ENCODE measurements at regions not wholly inside any gene's neighbourhood (a gene's known extent, or its start where the extent isn't known, plus 50 kb on each side); places are given as distances from the start of the nearest gene placed in this dataset.

- no peak for ATAC-seq
These were observed 356.2 kb upstream of the CHST9 start for GRCh38 chr18:27541293-27541692.

GRCh38 chr18:27540111-27540510 lies 355.0 kb upstream of the CHST9 start:
- ATAC-seq: no peak
- TF ChIP-seq RARB (CRISPR knock-in tag; IDR thresholded peaks at IDR 0.05) (no peak), ESRRG (CRISPR knock-in tag; IDR thresholded peaks at IDR 0.05) (no peak), CREB5 (CRISPR knock-in tag; IDR thresholded peaks at IDR 0.05; ENCODE audit: low read depth) (no peak), OSR1 (CRISPR knock-in tag; IDR thresholded peaks at IDR 0.05) (no peak), ZNF565 (CRISPR knock-in tag; conservative IDR thresholded peaks at IDR 0.05; ENCODE audit: low read depth) (no peak), POU6F1 (CRISPR knock-in tag; IDR thresholded peaks at IDR 0.05; ENCODE audit: borderline replicate concordance, low read depth) (no peak), ZC3H10 (CRISPR knock-in tag; IDR thresholded peaks at IDR 0.05) (no peak), PATZ1 (CRISPR knock-in tag; IDR thresholded peaks at IDR 0.05; ENCODE audit: borderline replicate concordance) (no peak), ISL1 (CRISPR knock-in tag; IDR thresholded peaks at IDR 0.05) (no peak), TCF4 (CRISPR knock-in tag; IDR thresholded peaks at IDR 0.05; ENCODE audit: borderline replicate concordance) (no peak), ARNTL (CRISPR knock-in tag; IDR thresholded peaks at IDR 0.05; ENCODE audit: borderline replicate concordance, low read depth) (no peak)

More at GRCh38 chr18:27541293-27541692, 356.2 kb upstream of the CHST9 start:
- TF ChIP-seq ZC3H10 (CRISPR knock-in tag; IDR thresholded peaks at IDR 0.05) (no peak), PATZ1 (CRISPR knock-in tag; IDR thresholded peaks at IDR 0.05; ENCODE audit: borderline replicate concordance) (no peak), ZNF70 (CRISPR knock-in tag; IDR thresholded peaks at IDR 0.05) (no peak)

GRCh38 chr18:27528925-27529521 lies 343.9 kb upstream of the CHST9 start:
- ATAC-seq: no peak
- TF ChIP-seq ZNF8 (CRISPR knock-in tag; IDR thresholded peaks at IDR 0.05): no peak
- no peak for TF ChIP-seq ZNF565 (CRISPR knock-in tag; conservative IDR thresholded peaks at IDR 0.05; ENCODE audit: low read depth)
- no peak for TF ChIP-seq ZFP30 (CRISPR knock-in tag; IDR thresholded peaks at IDR 0.05)
- TF ChIP-seq TSHZ2 (CRISPR knock-in tag; IDR thresholded peaks at IDR 0.05): no peak
- TF ChIP-seq TOX (CRISPR knock-in tag; IDR thresholded peaks at IDR 0.05; ENCODE audit: borderline replicate concordance): no peak

GRCh38 chr18:27527856-27528255 lies 342.7 kb upstream of the CHST9 start:
- ATAC-seq: no peak
- TF ChIP-seq CREB5 (CRISPR knock-in tag; IDR thresholded peaks at IDR 0.05; ENCODE audit: low read depth) (no peak), ZC3H10 (CRISPR knock-in tag; IDR thresholded peaks at IDR 0.05) (no peak), ESRRG (CRISPR knock-in tag; IDR thresholded peaks at IDR 0.05) (no peak), CSDC2 (CRISPR knock-in tag; IDR thresholded peaks at IDR 0.05) (no peak), ZNF70 (CRISPR knock-in tag; IDR thresholded peaks at IDR 0.05) (no peak), ZFP3 (CRISPR knock-in tag; IDR thresholded peaks at IDR 0.05) (no peak), PPARA (CRISPR knock-in tag; IDR thresholded peaks at IDR 0.05; ENCODE audit: borderline replicate concordance) (no peak), ISL1 (CRISPR knock-in tag; IDR thresholded peaks at IDR 0.05) (no peak), RARB (CRISPR knock-in tag; IDR thresholded peaks at IDR 0.05) (no peak)
